Subcutaneous abdominal adipose tissue (tissue), 5 donors: ENCODE measurements at regions not wholly inside any gene's neighbourhood (a gene's known extent, or its start where the extent isn't known, plus 50 kb on each side); places are given as distances from the start of the nearest gene placed in this dataset.

Experiments used
- H3K27ac ChIP-seq: one replicate; pipeline ENCODE4 v1.7.0; 2013; ENCODE audit warnings: low read depth, mild to moderate bottlenecking, inconsistent platforms, low read length, moderate library complexity
- H3K27me3 ChIP-seq, 5 donors: one replicate each; pipeline ENCODE4 v1.7.0; 2013; ENCODE audit warnings: low read length in 5 of 5, inconsistent platforms in 1 of 5; ENCODE audit not compliant: control insufficient read depth in 5 of 5, insufficient read depth in 4 of 5
- H3K36me3 ChIP-seq, 5 donors: one replicate each; pipeline ENCODE4 v1.7.0; 2013; ENCODE audit warnings: low read length in 5 of 5; ENCODE audit not compliant: control insufficient read depth in 5 of 5, insufficient read depth in 5 of 5
- H3K4me1 ChIP-seq, 5 donors: one replicate each; pipeline ENCODE4 v1.7.0; 2013; ENCODE audit warnings: low read length in 5 of 5, mild to moderate bottlenecking in 3 of 5, moderate library complexity in 1 of 5; ENCODE audit not compliant: control insufficient read depth in 5 of 5, insufficient read depth in 5 of 5
- H3K4me3 ChIP-seq, 5 donors: one replicate each; pipeline ENCODE4 v1.7.0; 2013; ENCODE audit warnings: low read length in 5 of 5, low read depth in 1 of 5
- H3K9ac ChIP-seq, 5 donors: one replicate each; pipeline ENCODE4 v1.7.0; 2013; ENCODE audit warnings: low read length in 5 of 5, mild to moderate bottlenecking in 4 of 5, moderate library complexity in 3 of 5
- H3K9me3 ChIP-seq, 5 donors: one replicate each; pipeline ENCODE4 v1.7.0; 2013; ENCODE audit warnings: low read length in 5 of 5; ENCODE audit not compliant: control insufficient read depth in 5 of 5
- donor health status: healthy.
- donor health status: healthy.
- donor health status: healthy.
- donor health status: healthy.
- donor health status: healthy.

- H3K36me3 ChIP-seq = no peaks in the 10 kb centered on the region
- H3K4me1 ChIP-seq = peaks cover 0 to 10% (median 3%) of the 10 kb centered on the region in 5 donors
- H3K9me3 ChIP-seq = no peaks in the 10 kb centered on the region
- no peak overlapping the region for H3K4me3 ChIP-seq
- no peak overlapping the region for H3K27ac ChIP-seq
- no peaks in the 10 kb centered on the region for H3K27me3 ChIP-seq
- no peak overlapping the region for H3K9ac ChIP-seq
Observed at GRCh38 chr14:31943217-31943799, 133.8 kb upstream of the ARHGAP5 start.

GRCh38 chr14:31943861-31944255, 133.2 kb upstream of the ARHGAP5 start:
- H3K4me3 ChIP-seq = no peak overlapping the region
- no peak overlapping the region for H3K27ac ChIP-seq
- H3K9ac ChIP-seq = no peak overlapping the region
- no peaks in the 10 kb centered on the region for H3K27me3 ChIP-seq
- H3K9me3 ChIP-seq = no peaks in the 10 kb centered on the region
- peaks cover 0 to 10% (median 3%) of the 10 kb centered on the region in 5 donors for H3K4me1 ChIP-seq
- no peaks in the 10 kb centered on the region for H3K36me3 ChIP-seq

- Histone ChIP-seq H3K36me3 (no peaks in the 10 kb centered on the region), H3K27me3 (no peaks in the 10 kb centered on the region), H3K27ac (no peak overlapping the region), H3K9ac (no peak overlapping the region), H3K4me1 (peaks cover 0 to 10% (median 3%) of the 10 kb centered on the region in 5 donors), H3K4me3 (no peak overlapping the region), H3K9me3 (no peaks in the 10 kb centered on the region)
Observed at GRCh38 chr14:31944256-31945073, 132.6 kb upstream of the ARHGAP5 start.

GRCh38 chr14:31945074-31945613, 132.0 kb upstream of the ARHGAP5 start:
- no peak overlapping the region for H3K4me3 ChIP-seq

GRCh38 chr14:31945701-31946100, 131.4 kb upstream of the ARHGAP5 start:
- Histone ChIP-seq H3K27me3 (peaks cover 0 to 4% (median 0%) of the 10 kb centered on the region in 5 donors), H3K27ac (no peak overlapping the region), H3K4me1 (peaks cover 0 to 14% (median 3%) of the 10 kb centered on the region in 5 donors), H3K9ac (no peak overlapping the region), H3K36me3 (no peaks in the 10 kb centered on the region), H3K4me3 (no peak overlapping the region), H3K9me3 (no peaks in the 10 kb centered on the region)

More at GRCh38 chr14:31945074-31945613, 132.0 kb upstream of the ARHGAP5 start:
- Histone ChIP-seq H3K9ac (no peak overlapping the region), H3K27ac (no peak overlapping the region), H3K36me3 (no peaks in the 10 kb centered on the region), H3K4me1 (peaks cover 0 to 10% (median 3%) of the 10 kb centered on the region in 5 donors), H3K9me3 (no peaks in the 10 kb centered on the region), H3K27me3 (no peaks in the 10 kb centered on the region)

GRCh38 chr14:31947076-31947475, 130.0 kb upstream of the ARHGAP5 start:
- H3K36me3 ChIP-seq = no peaks in the 10 kb centered on the region
- H3K27ac ChIP-seq = no peak overlapping the region
- no peak overlapping the region for H3K4me3 ChIP-seq
- peaks cover 0 to 5% (median 0%) of the 10 kb centered on the region in 5 donors for H3K27me3 ChIP-seq
- H3K4me1 ChIP-seq = peaks cover 2 to 23% (median 10%) of the 10 kb centered on the region in 5 donors
- no peaks in the 10 kb centered on the region for H3K9me3 ChIP-seq
- no peak overlapping the region for H3K9ac ChIP-seq

- peaks cover 2 to 23% (median 10%) of the 10 kb centered on the region in 5 donors for H3K4me1 ChIP-seq
- H3K27ac ChIP-seq = no peak overlapping the region
- H3K9me3 ChIP-seq = no peaks in the 10 kb centered on the region
- no peak overlapping the region for H3K4me3 ChIP-seq
- no peak overlapping the region for H3K9ac ChIP-seq
- H3K27me3 ChIP-seq = peaks cover 0 to 5% (median 0%) of the 10 kb centered on the region in 5 donors
- no peaks in the 10 kb centered on the region for H3K36me3 ChIP-seq
Observed at GRCh38 chr14:31947680-31948595, 129.2 kb upstream of the ARHGAP5 start.

- H3K9me3 ChIP-seq = no peaks in the 10 kb centered on the region
- no peak overlapping the region for H3K27ac ChIP-seq
Observed at GRCh38 chr14:31949709-31950108, 127.4 kb upstream of the ARHGAP5 start.

GRCh38 chr14:31950331-31950730, 126.8 kb upstream of the ARHGAP5 start:
- Histone ChIP-seq H3K9ac (no peak overlapping the region), H3K27me3 (peaks cover 0 to 5% (median 0%) of the 10 kb centered on the region in 5 donors), H3K27ac (no peak overlapping the region), H3K9me3 (no peaks in the 10 kb centered on the region), H3K4me1 (peaks cover 0 to 17% (median 7%) of the 10 kb centered on the region in 5 donors), H3K36me3 (no peaks in the 10 kb centered on the region), H3K4me3 (no peak overlapping the region)

More at GRCh38 chr14:31949709-31950108, 127.4 kb upstream of the ARHGAP5 start:
- Histone ChIP-seq H3K4me1 (peaks cover 2 to 23% (median 10%) of the 10 kb centered on the region in 5 donors), H3K27me3 (peaks cover 0 to 5% (median 0%) of the 10 kb centered on the region in 5 donors), H3K4me3 (no peak overlapping the region), H3K9ac (no peak overlapping the region), H3K36me3 (no peaks in the 10 kb centered on the region)
